ENCODE measurements at regions not wholly inside any gene's neighbourhood (a gene's known extent, or its start where the extent isn't known, plus 50 kb on each side); places are given as distances from the start of the nearest gene placed in this dataset.

- TF ChIP-seq, protein P1, sequence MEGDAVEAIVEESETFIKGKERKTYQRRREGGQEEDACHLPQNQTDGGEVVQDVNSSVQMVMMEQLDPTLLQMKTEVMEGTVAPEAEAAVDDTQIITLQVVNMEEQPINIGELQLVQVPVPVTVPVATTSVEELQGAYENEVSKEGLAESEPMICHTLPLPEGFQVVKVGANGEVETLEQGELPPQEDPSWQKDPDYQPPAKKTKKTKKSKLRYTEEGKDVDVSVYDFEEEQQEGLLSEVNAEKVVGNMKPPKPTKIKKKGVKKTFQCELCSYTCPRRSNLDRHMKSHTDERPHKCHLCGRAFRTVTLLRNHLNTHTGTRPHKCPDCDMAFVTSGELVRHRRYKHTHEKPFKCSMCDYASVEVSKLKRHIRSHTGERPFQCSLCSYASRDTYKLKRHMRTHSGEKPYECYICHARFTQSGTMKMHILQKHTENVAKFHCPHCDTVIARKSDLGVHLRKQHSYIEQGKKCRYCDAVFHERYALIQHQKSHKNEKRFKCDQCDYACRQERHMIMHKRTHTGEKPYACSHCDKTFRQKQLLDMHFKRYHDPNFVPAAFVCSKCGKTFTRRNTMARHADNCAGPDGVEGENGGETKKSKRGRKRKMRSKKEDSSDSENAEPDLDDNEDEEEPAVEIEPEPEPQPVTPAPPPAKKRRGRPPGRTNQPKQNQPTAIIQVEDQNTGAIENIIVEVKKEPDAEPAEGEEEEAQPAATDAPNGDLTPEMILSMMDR (conservative IDR thresholded peaks at IDR 0.05) = no peak
- no peak for TF ChIP-seq EZH2 (IDR thresholded peaks at IDR 0.05; ENCODE audit: low read depth)
Measured at GRCh38 chr6:167767715-167768107, 59.0 kb upstream of the AFDN start.
